ENCODE measurements at regions not wholly inside any gene's neighbourhood (a gene's known extent, or its start where the extent isn't known, plus 50 kb on each side); places are given as distances from the start of the nearest gene placed in this dataset.
"Not testable (repeated sequence)": the region's sequence is repeated elsewhere in the genome, so short reads cannot be mapped to it uniquely, and the experiment has no call there.

DNA sequence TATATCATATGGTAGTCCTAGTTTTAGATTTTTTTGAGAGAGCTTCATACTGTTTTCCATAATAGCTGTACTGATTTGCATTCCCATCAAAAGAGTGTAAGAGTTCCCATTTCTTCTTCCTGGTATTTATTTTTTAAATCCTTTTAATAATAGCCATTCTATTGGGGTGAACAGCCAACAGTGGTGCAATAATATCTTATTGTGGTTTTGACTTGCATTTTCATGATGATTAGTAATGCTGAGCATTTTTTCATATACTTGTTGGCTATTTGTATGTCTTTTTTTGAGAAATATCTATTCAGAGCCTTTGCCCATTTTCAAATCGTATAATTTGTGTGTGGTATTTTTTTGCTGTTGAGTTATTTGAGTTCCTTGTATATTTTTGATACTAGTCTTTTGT, 167.4 kb downstream of the FZD1 start:
- intact Hi-C loops (cut with micrococcal nuclease; ENCODE audit: unreplicated experiment): no loop called here
- no peak overlapping the region for H3K4me3 Mint-ChIP-seq (ENCODE audit: low read depth, unreplicated experiment)
- H3K36me3 Mint-ChIP-seq (ENCODE audit: insufficient read depth, unreplicated experiment): no peaks in the 10 kb centered on the region
- DNase-seq: no peak
- no peak overlapping the region for H3K27ac Mint-ChIP-seq (ENCODE audit: unreplicated experiment)
- peaks cover 4% of the 10 kb centered on the region for H3K27me3 Mint-ChIP-seq (ENCODE audit: unreplicated experiment)
- no peaks in the 10 kb centered on the region for H3K4me1 Mint-ChIP-seq (ENCODE audit: low read depth, unreplicated experiment)
- TF ChIP-seq CTCF (IDR thresholded peaks at IDR 0.05; ENCODE audit: unreplicated experiment): no peak
- peaks cover 5% of the 10 kb centered on the region for H3K9me3 Mint-ChIP-seq (ENCODE audit: low read depth, unreplicated experiment)
- CTCF ChIA-PET: no interaction called here
- BruUV-seq (replicated peaks): no TSS peak

DNA sequence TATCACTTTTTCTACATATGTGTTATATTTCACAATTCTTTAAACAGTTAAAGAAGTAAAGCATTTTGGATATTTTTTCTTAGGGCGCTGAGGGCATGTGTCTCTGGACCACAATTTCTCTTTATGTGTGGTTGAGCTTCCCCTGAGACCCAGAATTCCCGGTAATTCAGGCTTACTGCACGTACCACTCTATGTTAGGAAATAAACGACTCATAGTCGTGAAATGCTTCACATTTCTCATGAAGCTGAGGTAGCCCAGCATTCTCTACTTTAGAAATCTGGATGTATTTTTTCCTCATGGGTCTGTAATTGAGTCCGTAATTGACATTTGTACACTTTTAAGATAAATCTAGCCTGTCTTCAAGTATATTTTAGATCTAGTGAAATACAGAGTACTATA, 170.6 kb downstream of the FZD1 start:
- no peak for TF ChIP-seq CTCF (IDR thresholded peaks at IDR 0.05; ENCODE audit: unreplicated experiment)
- CTCF ChIA-PET: no interaction called here
- H3K4me3 Mint-ChIP-seq (ENCODE audit: low read depth, unreplicated experiment): no peak overlapping the region
- peaks cover 26% of the 10 kb centered on the region for H3K27me3 Mint-ChIP-seq (ENCODE audit: unreplicated experiment)
- H3K9me3 Mint-ChIP-seq (ENCODE audit: low read depth, unreplicated experiment): peaks cover 11% of the 10 kb centered on the region
- DNase-seq: no peak
- no TSS peak for BruUV-seq (replicated peaks)
- no peak overlapping the region for H3K27ac Mint-ChIP-seq (ENCODE audit: unreplicated experiment)
- H3K36me3 Mint-ChIP-seq (ENCODE audit: insufficient read depth, unreplicated experiment): no peaks in the 10 kb centered on the region
- intact Hi-C loops (cut with micrococcal nuclease; ENCODE audit: unreplicated experiment): no loop called here
- H3K4me1 Mint-ChIP-seq (ENCODE audit: low read depth, unreplicated experiment): no peaks in the 10 kb centered on the region

DNA sequence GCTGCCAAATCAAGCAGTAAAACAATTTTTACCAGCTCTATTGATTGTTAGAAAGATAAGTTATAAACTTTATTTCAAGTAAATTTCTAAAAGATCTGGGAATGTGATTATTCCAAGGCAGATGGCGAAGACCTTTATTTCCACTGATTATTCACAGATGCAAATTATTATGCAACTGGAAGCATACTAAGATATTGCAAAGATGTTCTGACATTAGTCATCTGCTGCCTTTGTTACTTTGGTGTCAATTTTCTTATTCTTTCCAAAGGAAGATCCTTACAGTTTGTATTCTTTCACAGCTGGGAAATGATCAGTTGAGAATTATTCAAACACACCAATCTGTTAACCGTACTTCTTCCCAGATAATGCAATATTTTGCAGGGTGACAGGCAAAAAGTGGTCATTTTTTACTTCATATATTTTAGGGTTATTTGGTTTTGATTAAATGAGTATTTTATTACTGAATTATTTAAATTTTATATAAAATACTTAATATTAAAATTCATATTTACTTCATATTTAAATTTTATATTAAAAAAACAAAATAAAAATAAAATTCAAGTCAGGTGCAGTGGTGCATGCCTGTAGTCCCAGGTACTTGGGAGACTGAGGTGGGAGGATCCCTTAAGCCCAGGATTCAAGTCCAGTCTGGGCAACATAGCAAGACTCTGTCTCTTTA, 171.3 kb downstream of the FZD1 start:
- H3K36me3 Mint-ChIP-seq (ENCODE audit: insufficient read depth, unreplicated experiment): no peaks in the 10 kb centered on the region
- no TSS peak for BruUV-seq (replicated peaks)
- no peak overlapping the region for H3K4me3 Mint-ChIP-seq (ENCODE audit: low read depth, unreplicated experiment)
- DNase-seq: no peak
- peaks cover 14% of the 10 kb centered on the region for H3K9me3 Mint-ChIP-seq (ENCODE audit: low read depth, unreplicated experiment)
- H3K4me1 Mint-ChIP-seq (ENCODE audit: low read depth, unreplicated experiment): no peaks in the 10 kb centered on the region
- H3K27me3 Mint-ChIP-seq (ENCODE audit: unreplicated experiment): peaks cover 30% of the 10 kb centered on the region
- intact Hi-C loops (cut with micrococcal nuclease; ENCODE audit: unreplicated experiment): no loop called here
- CTCF ChIA-PET: no interaction called here
- H3K27ac Mint-ChIP-seq (ENCODE audit: unreplicated experiment): no peak overlapping the region
- no peak for TF ChIP-seq CTCF (IDR thresholded peaks at IDR 0.05; ENCODE audit: unreplicated experiment)

DNA sequence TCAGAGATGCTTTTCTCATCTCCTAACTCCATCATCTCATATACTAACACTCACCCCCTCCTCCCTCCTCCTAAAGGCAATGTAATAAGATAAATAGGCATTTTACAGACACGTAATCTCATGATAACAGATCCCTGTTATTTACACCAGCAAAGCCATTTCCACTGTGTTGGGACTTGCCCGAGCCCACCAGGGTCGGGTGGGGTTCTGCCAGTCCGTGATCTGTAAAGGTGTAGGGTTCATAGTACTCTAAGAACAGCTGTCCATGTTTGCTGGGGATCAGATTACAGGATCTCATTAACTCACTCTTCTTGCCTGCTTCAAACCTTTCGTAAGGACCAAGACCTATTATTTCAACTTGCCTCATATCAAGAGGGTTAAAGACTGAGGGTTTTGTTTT, 172.4 kb downstream of the FZD1 start:
- Mint-ChIP-seq H3K4me3 (ENCODE audit: low read depth, unreplicated experiment) (no peak overlapping the region), H3K27ac (ENCODE audit: unreplicated experiment) (no peak overlapping the region), H3K9me3 (ENCODE audit: low read depth, unreplicated experiment) (peaks cover 11% of the 10 kb centered on the region), H3K27me3 (ENCODE audit: unreplicated experiment) (peaks cover 31% of the 10 kb centered on the region), H3K4me1 (ENCODE audit: low read depth, unreplicated experiment) (no peaks in the 10 kb centered on the region), H3K36me3 (ENCODE audit: insufficient read depth, unreplicated experiment) (no peaks in the 10 kb centered on the region)
- intact Hi-C loops (cut with micrococcal nuclease; ENCODE audit: unreplicated experiment): no loop called here
- TF ChIP-seq CTCF (IDR thresholded peaks at IDR 0.05; ENCODE audit: unreplicated experiment): no peak
- BruUV-seq (replicated peaks): no TSS peak
- CTCF ChIA-PET: no interaction called here
- DNase-seq: no peak

DNA sequence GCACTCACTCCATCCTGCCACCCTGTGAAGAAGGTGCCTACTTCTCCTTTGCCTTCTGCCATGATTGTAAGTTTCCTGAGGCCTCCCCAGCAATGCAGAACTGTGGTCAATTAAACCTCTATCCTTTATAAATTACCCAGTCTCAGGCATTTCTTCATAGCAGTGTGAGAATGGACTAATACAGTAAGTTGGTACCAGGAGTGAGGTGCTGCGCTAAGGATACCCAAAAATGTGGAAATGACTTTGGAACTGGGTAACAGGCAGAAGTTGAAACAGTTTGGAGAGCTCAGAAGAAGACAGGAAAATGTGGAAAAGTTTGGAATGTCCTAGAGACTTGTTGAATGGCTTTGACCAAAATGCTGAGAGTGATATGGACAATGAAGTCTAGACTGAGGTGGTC, 176.0 kb downstream of the FZD1 start:
- intact Hi-C loops (cut with micrococcal nuclease; ENCODE audit: unreplicated experiment); DNase-seq; CTCF ChIA-PET; H3K27ac Mint-ChIP-seq (ENCODE audit: unreplicated experiment); H3K4me1 Mint-ChIP-seq (ENCODE audit: low read depth, unreplicated experiment); H3K36me3 Mint-ChIP-seq (ENCODE audit: insufficient read depth, unreplicated experiment); H3K4me3 Mint-ChIP-seq (ENCODE audit: low read depth, unreplicated experiment); BruUV-seq (replicated peaks): not testable (repeated sequence)
- H3K27me3 Mint-ChIP-seq (ENCODE audit: unreplicated experiment): peaks cover 65% of the 10 kb centered on the region
- H3K9me3 Mint-ChIP-seq (ENCODE audit: low read depth, unreplicated experiment): peaks cover 15% of the 10 kb centered on the region
